ENCODE measurements at regions not wholly inside any gene's neighbourhood (a gene's known extent, or its start where the extent isn't known, plus 50 kb on each side); places are given as distances from the start of the nearest gene placed in this dataset.

DNA sequence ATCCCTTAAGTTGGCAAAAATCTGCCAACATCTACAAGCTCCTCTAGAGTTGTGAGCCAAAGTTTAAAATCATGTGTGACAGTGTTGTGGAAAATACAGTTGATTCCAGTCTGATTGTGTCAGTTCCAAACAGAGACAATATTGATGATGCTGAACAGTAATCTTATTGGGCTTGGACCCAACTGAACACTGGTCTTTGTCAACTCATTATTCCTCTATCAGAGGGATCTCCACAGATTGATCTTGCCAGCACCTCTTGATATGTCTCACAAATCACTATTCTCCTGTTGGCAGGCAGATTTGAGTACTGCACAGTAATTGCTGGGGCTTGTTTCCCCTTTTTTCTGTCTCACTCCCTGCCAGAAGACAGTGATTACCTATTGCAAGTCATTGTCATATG lies 326.6 kb upstream of the DPH6 start:
- no peak for DNase-seq

- no peak for DNase-seq
Measured at GRCh38 chr15:35874260-35874905, 328.4 kb upstream of the DPH6 start.

DNA sequence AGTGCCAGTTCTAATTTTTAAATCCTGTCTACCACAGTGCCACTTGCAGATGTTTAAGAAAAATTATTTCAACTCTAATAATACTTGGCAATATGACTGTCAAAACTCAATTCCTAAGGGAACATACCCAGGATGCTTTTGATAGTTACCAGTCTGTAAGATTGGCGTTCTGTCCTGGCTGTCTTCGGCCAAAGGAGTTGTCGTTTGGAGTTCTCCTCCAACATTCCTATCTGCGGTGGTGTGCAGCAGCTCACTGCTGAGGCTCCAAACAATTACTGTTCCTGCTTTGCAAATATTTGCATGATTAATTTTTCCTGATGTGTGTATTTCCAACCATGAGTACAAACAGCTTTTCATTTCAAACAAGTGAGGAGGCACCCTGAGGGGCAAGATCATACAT lies 330.8 kb upstream of the DPH6 start:
- no peak for DNase-seq

DNA sequence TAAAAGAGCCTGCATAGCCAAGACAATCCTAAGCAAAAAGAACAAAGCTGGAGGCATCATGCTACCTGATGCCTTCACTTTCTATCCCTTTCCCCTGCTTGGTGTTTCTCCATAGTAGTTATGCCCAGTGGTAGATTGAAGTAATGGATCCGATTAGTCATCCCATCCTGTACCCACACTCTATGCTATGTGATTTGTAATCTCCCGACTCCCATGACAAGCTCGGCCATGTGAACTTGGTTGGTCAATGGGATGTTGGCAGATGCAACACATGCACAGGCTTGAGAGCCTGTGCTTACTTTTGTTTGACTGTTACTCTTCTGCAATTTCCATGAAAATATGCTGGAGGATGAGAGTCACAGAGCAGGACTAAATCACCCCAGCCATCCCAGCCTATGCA lies 334.9 kb upstream of the DPH6 start:
- DNase-seq, result no peak

DNA sequence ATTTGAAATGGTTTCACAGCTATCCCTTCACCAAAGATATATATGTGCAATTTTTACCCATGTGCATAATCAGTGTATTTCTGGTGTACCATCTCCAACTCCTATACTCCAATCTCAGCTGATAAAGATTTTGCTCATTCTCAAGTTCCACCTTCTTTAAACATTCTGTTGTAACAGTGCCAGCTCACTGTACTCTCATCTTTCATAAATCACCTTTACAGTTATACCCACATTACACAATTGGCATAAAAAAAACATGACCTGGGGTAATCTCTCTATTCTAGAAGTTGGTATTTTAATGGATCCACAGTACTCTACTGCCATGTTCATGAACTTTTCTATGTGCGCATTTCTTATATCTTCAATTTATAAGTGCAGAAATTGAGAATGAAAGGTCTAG lies 339.9 kb upstream of the DPH6 start:
- no peak for DNase-seq

- DNase-seq, result no peak
Measured at GRCh38 chr15:35886765-35887164, 340.8 kb upstream of the DPH6 start.

DNA sequence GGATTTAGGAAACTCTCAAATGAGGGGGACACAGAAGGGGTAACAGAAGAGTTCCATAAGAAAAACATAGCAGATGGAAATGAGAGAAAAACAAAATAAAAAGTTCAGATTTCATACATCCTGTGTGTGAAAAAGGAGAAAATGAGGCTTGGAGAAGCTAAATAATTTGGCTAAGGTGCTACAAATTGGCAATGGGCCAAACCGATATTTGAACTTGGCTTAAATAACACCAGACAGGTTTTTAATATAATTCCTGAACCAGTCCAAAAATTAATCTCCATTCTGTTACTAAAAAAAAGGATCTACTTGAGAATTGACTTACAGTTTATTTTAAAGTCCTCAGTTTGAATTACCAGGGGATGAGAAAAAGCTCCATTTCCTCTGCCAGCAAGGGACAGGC lies 342.9 kb upstream of the DPH6 start:
- no peak for DNase-seq

- no peak for DNase-seq
Measured at GRCh38 chr15:35907511-35907910, 361.5 kb upstream of the DPH6 start.

DNA sequence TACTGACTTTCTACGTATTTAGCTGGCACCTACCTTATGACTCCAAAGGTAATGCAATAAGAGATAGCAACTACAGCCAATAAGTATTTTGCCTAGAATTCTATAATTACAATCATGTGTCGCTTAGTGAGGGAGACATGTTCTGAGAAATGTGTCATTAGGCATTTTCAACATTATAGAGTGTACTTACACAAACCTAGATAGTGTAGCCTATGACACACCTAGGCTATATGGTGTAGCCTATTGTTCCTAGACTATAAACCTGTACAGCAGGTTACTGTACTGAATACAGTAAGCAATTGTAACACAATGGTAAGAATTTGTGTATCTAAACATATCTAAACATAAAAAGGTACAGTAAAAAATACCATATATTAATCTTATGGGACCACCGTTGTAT lies 363.4 kb upstream of the DPH6 start:
- no peak for DNase-seq

DNA sequence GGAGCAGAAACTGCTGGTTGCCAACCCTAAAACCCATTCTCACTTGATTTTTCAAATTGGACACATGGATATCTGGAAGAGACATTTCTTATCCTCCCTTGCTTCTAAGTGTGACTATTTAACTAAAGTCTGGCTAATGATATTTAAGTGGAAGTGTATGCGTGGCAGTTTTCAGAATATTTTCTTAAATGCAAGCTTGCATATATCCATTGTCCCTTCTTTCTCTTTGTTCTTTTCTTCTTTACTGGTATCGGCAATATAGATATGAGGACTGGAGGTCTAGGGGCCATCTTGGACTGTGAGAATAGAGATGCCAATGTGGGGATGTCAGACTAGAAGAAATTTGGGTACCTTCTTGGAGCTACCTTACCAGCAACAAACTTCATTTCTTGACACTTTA lies 364.3 kb upstream of the DPH6 start:
- no peak for DNase-seq

- DNase-seq, result no peak
Measured at GRCh38 chr15:35911052-35911777, 365.2 kb upstream of the DPH6 start.

DNA sequence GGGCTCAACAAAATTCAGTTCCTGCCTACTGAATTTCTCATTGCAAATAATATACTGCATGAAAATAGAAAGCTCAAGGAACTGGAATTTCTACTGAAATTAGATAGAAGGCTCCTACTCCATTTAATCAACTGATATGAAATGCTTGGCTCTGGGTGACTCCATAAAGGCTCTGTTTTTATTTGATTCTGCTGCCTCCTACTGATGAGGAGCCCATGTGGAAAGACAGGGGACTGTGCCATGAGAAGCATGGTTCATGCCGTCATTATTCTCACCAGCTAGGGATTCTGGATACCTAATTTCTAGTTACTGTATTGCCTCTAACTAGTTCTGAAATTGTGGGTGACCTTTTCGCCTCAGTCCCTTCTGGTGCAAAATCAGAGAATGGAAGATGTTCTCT lies 366.2 kb upstream of the DPH6 start:
- DNase-seq, result no peak

DNA sequence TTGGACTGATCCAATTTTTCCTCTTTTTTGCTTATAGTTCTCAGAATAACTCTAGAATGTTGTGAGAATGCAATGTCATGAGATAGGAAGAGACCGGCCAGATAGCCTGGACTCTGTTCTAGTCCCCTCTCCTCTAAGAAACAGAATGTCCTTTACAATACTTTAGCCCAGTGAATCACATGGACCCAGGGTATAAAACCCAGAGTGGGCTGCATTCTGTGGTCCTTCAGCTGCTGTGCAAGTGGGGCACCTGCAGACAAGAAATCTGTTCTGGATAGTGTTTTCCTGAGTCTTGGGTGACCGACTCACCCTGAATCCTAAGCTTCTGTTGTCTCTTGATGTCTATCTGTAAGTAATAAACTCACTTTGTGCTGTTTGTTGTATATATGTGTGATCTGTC lies 368.6 kb upstream of the DPH6 start:
- no peak for DNase-seq

DNA sequence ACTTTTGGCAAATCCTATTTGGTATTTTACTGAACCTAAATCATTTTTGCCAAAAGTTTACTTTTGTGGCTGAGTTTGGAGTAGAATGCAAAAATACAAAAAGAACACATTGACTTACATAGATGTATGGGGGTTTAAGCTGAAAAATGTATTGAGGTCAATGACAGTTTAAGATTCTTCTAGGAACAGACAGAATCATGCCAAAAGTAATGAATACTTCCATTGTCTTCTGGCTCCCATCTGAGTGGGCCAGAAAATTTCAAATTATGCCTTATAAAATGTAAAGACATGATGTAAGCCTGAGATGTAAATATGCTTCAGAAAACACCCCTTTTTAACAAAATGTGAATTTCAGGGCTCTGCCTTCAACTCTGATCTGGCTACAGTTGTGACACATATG lies 375.1 kb upstream of the DPH6 start:
- DNase-seq, result no peak

GRCh38 chr15:35925275-35926006 lies 379.5 kb upstream of the DPH6 start:
- DNase-seq, result no peak

GRCh38 chr15:35926007-35926380 lies 380.0 kb upstream of the DPH6 start:
- no peak for DNase-seq

GRCh38 chr15:35928847-35929246 lies 382.9 kb upstream of the DPH6 start:
- no peak for DNase-seq

DNA sequence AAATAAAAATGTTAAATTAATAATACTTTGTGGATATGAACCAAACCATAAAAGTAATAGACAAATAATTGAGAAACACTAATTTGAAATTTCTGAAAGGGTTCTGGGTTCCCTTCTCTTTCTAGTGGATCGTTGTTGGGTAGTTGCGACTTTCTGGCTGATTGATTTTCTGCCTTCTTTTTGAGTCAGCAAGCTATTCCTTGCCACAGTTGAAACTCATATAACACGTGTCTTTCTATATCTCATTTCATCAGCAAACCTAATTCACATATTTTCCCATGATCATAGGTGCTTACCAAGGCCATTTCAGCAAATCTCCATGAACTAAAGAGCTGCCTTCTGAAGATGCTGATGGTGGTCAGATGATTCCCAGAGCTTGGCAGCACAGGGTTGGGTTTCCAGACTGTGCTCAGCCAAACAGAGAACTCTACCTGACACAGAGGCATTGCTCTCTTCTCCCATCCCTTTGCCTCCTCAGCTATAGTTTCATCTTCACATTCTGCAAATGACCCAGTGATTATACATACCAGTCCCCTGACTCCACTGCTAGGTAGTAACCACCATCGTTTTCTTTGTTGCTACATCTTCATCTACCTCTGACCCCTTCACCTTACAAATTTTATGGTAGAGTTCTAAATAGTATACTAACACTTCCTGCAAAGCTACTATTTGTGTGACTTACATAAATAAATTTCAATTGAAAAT lies 383.9 kb upstream of the DPH6 start:
- no peak for DNase-seq

DNA sequence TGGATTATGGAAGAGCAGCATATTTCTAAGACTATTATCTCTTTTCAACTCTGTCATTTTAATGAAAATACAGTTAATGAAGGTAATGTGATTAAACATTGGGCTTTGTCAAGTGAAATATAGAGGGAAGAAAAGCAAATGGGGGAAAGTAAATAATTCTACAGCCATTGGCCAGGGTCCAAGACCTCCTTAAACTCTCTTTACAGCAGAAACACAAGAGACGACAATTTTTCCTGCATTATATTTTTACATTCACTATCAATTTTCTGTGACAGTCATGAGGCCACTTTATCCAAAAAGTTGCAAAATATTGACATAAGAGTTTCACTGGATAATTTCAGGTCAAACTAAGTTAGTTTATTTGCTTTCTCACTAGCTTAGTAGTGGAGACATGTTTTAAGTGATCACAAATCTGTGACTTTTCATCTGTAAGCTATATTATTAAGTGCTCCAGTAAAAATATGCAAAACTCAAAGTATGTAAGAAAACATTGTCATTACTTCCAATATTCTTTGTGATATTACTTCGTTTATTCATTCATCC lies 385.9 kb upstream of the DPH6 start:
- no peak for DNase-seq

- no peak for DNase-seq
Measured at GRCh38 chr15:35932531-35932930, 386.6 kb upstream of the DPH6 start.

DNA sequence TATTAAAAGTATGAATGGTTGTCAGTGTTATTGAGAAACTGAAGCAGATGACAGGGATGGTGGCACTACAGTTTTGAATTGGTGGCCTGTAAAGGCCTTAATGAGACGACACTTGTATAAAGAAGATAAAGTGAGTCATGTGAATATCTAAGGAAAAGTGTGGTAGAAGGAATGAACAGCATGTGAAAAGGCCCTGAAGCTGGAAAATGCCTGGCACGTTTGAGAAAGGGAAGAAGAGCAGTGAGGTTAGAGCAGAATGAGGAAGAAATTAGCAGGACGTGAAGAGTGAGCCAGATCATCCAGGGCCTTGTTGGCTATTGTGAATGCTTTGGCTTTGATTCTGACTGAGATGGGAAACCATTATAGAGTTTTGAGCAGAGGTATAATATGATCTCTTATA lies 387.6 kb upstream of the DPH6 start:
- no peak for DNase-seq

DNA sequence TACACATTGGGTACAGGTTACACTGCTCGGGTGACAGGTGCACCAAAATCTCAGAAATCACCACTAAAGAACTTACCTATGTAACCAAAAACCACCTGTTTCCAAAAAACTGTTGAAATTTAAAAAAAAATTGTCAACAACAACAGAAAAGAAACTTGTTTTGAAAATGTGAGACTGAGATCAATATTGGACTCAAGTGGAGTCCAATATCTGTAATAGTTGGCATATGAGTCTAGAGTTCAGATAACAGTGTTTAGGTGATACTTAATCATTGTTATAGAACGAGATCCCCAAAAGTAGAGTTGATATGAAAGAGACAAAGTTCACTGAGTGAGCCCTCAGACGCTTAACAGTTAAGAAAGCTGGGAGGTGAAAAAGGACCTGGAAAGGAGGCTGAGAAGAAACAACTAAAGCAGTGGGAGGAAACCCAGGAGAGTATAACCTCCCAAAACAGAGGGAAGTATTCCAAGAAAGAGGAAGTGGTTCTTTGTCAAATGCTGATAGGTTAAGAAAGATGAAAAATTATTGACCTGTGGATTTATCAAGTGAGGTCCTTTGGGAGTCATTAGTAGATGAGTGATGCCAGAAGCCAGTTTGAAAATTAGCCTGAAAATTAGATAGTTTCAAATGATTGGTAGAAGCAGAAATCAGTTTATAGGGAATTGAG lies 388.6 kb upstream of the DPH6 start:
- DNase-seq, result no peak

- DNase-seq, result no peak
Measured at GRCh38 chr15:35936284-35936683, 390.3 kb upstream of the DPH6 start.
